ENCODE measurements at regions not wholly inside any gene's neighbourhood (a gene's known extent, or its start where the extent isn't known, plus 50 kb on each side); places are given as distances from the start of the nearest gene placed in this dataset.

GRCh38 chr4:163660636-163661035, 166.1 kb downstream of the TMA16 start:
- FAIRE-seq (no peak), DNase-seq (ENCODE audit: low read depth in 1 of 2, low spot score in 1 of 2) (no peak), ATAC-seq (no peak)
- no peaks in the 10 kb centered on the region for H3K9me3 ChIP-seq
- WGBS (ENCODE audit: missing lambda C conversion rate), result 72% methylated on average over 1 of the region's 1 CpG
- TF ChIP-seq ATOH8 (CRISPR knock-in tag; IDR thresholded peaks at IDR 0.05; ENCODE audit: low read depth) (no peak), EP300 (IDR thresholded peaks at IDR 0.05) (no peak), E2F6 (IDR thresholded peaks at IDR 0.05; ENCODE audit: borderline replicate concordance, low read depth) (no peak), JUNB (IDR thresholded peaks at IDR 0.05) (no peak), BHLHE40 (IDR thresholded peaks at IDR 0.05; ENCODE audit: low read depth, low read length) (no peak), GATA3 (IDR thresholded peaks at IDR 0.05; ENCODE audit: borderline replicate concordance) (no peak), ESRRA (IDR thresholded peaks at IDR 0.05; ENCODE audit: borderline replicate concordance, low read length) (no peak), HES2 (IDR thresholded peaks at IDR 0.05) (no peak), SMC3 (IDR thresholded peaks at IDR 0.05) (no peak), REST (IDR thresholded peaks at IDR 0.05) (no peak), FOSB (CRISPR knock-in tag; IDR thresholded peaks at IDR 0.05) (no peak), RARB (CRISPR knock-in tag; IDR thresholded peaks at IDR 0.05) (no peak), CBX8 (IDR thresholded peaks at IDR 0.05) (no peak), HOXB13 (CRISPR knock-in tag; IDR thresholded peaks at IDR 0.05; ENCODE audit: low read depth) (no peak), POLR2AphosphoS2 (conservative IDR thresholded peaks at IDR 0.05; ENCODE audit: low read length) (no peak), PHF8 (IDR thresholded peaks at IDR 0.05; ENCODE audit: borderline replicate concordance, low read depth) (no peak), HMGXB4 (CRISPR knock-in tag; IDR thresholded peaks at IDR 0.05; ENCODE audit: borderline replicate concordance) (no peak)
- no peak overlapping the region for H3K4me2 ChIP-seq
- no peaks in the 10 kb centered on the region for H3K4me1 ChIP-seq
- H3K27ac ChIP-seq, result no peak overlapping the region
- no peak overlapping the region for H3K4me3 ChIP-seq
- CTCF ChIA-PET, result no interaction called here
- POLR2A ChIA-PET, result no interaction called here

GRCh38 chr4:163662768-163663167, 168.3 kb downstream of the TMA16 start:
- POLR2A ChIA-PET, result no interaction called here
- H3K4me3 ChIP-seq, result no peak overlapping the region
- DNase-seq (ENCODE audit: low read depth in 1 of 2, low spot score in 1 of 2), result no peak
- no peak for ATAC-seq
- no peaks in the 10 kb centered on the region for H3K4me1 ChIP-seq
- H3K27ac ChIP-seq, result no peak overlapping the region
- WGBS (ENCODE audit: missing lambda C conversion rate), result 35% methylated on average over 6 of the region's 6 CpGs
- H3K4me2 ChIP-seq, result no peak overlapping the region
- CTCF ChIA-PET, result no interaction called here
- no peak for FAIRE-seq
- no peaks in the 10 kb centered on the region for H3K9me3 ChIP-seq
- TF ChIP-seq HMGXB4 (CRISPR knock-in tag; IDR thresholded peaks at IDR 0.05; ENCODE audit: borderline replicate concordance) (no peak), MYC (IDR thresholded peaks at IDR 0.05; ENCODE audit: borderline replicate concordance, low read length) (no peak), NFE2L2 (conservative IDR thresholded peaks at IDR 0.05; ENCODE audit: low read length) (no peak), PHF8 (IDR thresholded peaks at IDR 0.05; ENCODE audit: borderline replicate concordance, low read depth) (no peak), POLR2A (IDR thresholded peaks at IDR 0.05; ENCODE audit: low read length) (no peak), NPAS2 (CRISPR knock-in tag; IDR thresholded peaks at IDR 0.05; ENCODE audit: borderline replicate concordance) (no peak), FOXS1 (CRISPR knock-in tag; IDR thresholded peaks at IDR 0.05) (no peak), POLR2AphosphoS2 (conservative IDR thresholded peaks at IDR 0.05; ENCODE audit: low read length) (no peak), EHMT2 (IDR thresholded peaks at IDR 0.05; ENCODE audit: low read depth) (no peak), ESRRA (IDR thresholded peaks at IDR 0.05; ENCODE audit: borderline replicate concordance, low read length) (no peak), TP53 (CRISPR knock-in tag; IDR thresholded peaks at IDR 0.05) (no peak), RNF2 (IDR thresholded peaks at IDR 0.05; ENCODE audit: borderline replicate concordance, low read depth) (no peak), ZFP36 (IDR thresholded peaks at IDR 0.05; ENCODE audit: borderline replicate concordance, partially characterized antibody) (no peak), ZSCAN20 (CRISPR knock-in tag; IDR thresholded peaks at IDR 0.05) (no peak), RARB (CRISPR knock-in tag; IDR thresholded peaks at IDR 0.05) (no peak), HEYL (CRISPR knock-in tag; IDR thresholded peaks at IDR 0.05) (no peak), TFCP2L1 (CRISPR knock-in tag; IDR thresholded peaks at IDR 0.05) (no peak)

Measured in A549 (cell line).